ENCODE measurements at regions not wholly inside any gene's neighbourhood (a gene's known extent, or its start where the extent isn't known, plus 50 kb on each side); places are given as distances from the start of the nearest gene placed in this dataset.

DNA sequence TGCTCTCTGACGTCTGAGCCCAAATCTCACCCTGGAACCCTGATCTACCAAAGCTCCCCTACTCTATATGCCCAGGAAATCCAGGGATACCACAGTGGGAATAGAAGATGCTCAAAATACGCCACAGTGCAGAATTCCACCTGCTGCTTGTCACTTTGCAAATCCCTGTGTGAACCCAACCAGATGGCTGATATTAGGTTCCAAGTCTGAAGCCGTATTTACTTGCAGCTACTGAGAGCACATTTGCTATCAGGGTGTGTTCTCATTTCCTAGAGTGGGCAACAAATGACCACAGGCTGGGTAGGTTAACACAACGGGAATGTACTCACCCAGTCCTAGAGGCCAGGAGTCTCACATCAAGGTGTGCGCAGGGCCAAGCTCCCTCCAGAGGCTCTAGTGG lies 126.8 kb downstream of the MXRA5 start:
- TF ChIP-seq, protein P1, sequence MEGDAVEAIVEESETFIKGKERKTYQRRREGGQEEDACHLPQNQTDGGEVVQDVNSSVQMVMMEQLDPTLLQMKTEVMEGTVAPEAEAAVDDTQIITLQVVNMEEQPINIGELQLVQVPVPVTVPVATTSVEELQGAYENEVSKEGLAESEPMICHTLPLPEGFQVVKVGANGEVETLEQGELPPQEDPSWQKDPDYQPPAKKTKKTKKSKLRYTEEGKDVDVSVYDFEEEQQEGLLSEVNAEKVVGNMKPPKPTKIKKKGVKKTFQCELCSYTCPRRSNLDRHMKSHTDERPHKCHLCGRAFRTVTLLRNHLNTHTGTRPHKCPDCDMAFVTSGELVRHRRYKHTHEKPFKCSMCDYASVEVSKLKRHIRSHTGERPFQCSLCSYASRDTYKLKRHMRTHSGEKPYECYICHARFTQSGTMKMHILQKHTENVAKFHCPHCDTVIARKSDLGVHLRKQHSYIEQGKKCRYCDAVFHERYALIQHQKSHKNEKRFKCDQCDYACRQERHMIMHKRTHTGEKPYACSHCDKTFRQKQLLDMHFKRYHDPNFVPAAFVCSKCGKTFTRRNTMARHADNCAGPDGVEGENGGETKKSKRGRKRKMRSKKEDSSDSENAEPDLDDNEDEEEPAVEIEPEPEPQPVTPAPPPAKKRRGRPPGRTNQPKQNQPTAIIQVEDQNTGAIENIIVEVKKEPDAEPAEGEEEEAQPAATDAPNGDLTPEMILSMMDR (IDR thresholded peaks at IDR 0.05), result no peak
- no peak for TF ChIP-seq POLR2A (IDR thresholded peaks at IDR 0.05)
